HG03378 (cell line): ENCODE measurements at regions not wholly inside any gene's neighbourhood (a gene's known extent, or its start where the extent isn't known, plus 50 kb on each side); places are given as distances from the start of the nearest gene placed in this dataset.

Experiments used
- ATAC-seq: cut with Tn5 transposase; IDR thresholded peaks from one replicate; pipeline ENCODE4 v1.9.1; 2021; ENCODE audit warnings: mild to moderate bottlenecking, moderate library complexity; ENCODE audit not compliant: unreplicated experiment

DNA sequence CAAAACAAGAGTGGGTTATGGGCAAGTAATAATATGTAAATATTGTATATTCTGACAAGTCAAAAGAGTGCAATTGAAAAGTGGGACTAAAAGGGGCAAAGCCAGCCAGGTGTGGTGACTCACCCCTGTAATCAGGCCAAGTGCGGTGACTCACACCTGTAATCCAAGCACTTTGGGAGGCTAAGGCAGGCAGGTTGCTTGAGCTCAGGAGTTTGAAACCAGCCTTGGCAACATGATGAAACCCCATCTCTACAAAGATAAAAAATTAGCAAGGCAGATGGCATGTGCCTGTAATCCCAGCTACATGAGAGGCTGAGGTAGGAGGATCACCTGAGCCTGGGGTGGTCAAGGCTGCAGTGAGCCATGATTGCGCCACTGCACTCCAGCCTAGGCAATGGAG lies 304.0 kb downstream of the HHIPL2 start:
- no peak for ATAC-seq

DNA sequence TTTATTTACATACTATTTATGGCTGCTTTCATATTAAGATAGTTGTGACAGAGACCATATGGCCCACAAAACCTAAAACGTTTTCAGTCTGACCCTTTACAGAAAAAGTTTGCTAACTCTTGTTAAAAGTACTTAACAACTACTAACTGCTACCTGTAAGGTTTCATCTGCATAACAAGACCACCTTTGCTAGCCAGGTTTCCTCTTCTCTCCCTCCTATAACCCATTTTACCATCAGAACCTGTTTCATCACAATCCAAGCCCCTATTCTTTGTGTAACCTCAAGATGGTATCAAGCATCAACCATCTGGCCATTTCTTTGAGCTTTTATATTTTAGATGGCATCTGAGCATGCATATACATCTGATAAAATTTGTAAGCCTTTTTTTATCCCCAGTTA lies 305.4 kb downstream of the HHIPL2 start:
- no peak for ATAC-seq

DNA sequence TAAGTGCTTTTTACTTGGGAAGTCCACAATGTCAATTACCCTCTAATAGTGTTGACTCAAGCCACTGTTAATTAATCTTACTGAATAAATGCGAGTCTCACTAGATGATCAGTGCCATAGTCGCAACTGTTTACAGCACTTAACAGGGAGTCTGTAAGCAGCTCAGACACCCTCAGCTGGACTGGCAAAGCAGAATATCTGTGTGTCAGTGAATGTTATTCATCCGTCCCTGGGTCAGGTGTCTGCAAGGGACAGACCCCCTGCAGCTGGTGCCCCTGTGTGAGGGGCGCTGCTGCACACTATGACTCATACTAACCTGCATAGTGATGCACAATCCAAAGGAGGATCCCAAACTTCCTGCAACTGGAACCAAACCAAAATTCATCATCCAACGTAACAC lies 306.5 kb downstream of the HHIPL2 start:
- ATAC-seq, result no peak

DNA sequence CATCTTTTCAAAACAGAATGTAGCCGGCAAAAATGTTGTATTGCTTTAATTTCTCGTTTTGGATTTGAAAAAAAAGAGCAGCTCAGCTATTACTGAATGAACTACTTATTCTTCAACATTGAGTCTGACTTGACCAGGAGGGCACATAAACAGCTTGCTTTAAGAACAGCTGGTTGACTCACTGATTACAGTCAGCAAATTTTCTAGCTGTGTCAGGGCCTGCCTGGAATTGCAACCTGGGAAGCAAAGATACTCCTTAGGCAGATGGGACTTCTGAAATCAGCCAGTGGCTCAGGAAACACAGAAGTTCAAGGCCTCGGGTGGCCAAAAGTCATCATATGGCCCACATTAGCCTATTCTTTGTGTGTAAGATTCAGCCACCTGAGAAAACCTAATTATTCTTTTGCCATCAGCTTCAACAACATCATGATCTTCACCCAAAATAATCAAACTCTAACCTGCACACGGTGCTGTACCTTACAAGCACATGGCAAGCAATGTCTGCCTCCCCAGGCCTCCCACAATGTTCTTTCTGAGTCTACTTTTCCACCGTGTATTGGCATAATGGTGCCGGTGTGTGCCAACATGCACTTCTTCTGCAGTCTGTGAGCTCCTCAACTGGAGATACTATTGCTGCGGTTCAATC lies 307.2 kb downstream of the HHIPL2 start:
- no peak for ATAC-seq

DNA sequence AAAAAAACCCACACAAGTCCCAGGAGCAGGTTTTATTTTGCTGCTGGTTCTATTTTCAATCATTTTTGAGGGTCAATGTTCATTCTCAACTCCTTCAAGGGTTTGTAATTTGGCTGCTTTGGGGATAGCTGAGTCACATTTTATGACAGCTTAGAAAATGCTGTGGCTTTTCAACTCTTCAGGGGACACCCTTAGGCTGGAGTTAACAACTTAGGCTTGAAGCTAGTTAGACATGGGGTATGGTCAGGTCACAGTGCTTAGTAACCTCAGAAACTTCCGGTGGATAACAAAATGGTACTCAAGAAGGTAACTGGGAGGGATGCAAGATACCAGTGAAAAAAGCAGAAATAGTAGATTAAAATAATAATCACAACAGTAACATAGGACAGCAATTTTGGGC lies 308.8 kb downstream of the HHIPL2 start:
- ATAC-seq, result no peak

DNA sequence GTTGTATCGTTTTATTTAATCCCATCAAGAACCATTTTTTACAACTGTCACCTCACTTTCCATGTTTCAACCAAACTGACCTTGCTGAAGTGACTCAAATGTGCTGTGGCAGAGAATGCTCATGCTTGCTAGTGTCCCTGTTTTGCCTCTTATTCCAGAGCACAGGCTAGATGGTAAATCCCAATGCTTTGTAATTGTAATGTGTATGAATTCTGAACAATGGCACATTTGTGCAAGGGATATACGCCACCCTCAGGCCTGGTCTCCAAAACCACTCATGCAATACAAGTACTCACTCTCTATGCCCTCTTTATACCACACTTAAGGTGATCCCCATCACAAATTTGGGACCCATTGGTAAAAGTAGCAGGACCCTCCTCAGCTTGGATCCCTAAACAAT lies 313.6 kb downstream of the HHIPL2 start:
- ATAC-seq, result no peak

DNA sequence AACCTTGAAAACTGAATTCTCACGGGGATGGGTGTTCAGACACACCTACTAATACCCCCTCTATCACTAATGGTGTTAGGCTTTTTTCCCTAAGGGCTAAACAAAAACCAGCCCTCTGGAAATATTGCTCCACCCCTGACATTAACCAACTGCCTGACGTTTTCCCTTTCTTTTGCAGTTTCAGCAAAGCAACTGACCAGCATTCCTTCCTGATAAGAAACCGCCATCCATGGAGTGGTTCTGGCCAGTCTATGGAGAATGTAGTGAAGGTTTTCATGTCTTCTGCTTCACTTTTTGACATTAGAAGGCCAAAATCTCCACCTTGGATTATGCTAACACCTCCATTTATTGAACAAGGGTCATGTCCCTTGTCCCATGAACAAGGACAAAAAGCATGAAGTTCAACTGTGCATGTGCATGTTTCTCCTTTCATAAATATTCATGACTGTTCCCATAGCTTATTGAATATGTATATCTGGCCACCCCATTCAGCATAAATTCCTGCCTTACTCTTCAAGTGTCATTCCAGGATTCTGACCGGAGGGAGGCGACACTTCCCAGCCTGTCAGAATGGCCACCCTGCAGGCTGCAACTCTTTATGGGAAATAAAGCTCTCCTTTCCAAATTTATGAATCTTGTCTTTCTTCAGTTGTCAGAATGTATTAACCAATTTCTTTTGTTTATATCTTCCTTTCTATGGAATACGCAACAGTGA lies 314.3 kb downstream of the HHIPL2 start:
- ATAC-seq, result no peak

DNA sequence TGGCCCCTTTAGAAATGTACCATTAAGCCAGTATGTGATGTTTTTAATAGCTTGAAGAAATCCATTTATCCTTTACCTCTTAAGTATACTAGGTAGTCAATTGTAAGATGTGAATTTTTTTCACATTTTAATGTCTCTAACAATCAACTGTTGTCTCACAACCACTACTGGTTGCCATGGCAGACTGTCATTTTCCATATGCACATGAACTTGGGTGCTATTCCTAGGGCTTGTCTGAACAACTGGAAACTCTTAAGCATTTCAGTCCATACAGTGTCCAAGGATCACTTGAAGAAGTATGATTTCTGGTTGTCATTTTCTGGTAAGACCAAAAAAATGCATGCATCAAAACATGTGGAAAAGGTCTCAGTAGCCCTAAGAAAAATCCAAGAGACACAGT lies 315.1 kb downstream of the HHIPL2 start:
- no peak for ATAC-seq

DNA sequence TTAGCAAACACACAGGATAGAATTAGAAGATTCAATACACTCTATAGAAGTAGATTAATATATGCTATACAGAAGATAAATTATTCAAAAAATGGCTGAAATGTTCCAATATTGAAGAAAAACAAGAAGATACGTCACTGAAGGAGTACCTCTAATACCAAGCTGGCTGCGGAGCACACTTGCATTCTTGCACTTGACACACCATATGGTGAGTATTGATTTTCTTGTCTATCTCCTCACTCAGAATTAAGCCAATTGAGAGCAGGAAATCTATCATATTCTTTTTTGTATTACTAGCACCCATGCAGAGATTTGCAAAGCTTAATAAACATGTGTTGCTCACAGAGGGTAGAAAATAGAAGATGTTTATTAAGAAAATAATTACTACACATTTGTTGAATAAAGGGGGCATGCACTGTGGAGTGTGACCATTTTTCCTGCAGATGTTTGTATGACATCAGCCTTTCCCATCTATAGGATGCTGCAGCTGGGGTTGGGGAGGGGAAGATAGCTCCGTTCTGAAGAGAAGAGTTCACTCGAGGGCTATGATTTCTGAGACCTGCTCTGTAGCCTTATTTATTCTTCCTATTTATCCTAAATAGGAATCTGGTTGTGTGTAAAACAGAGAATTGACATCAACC lies 318.1 kb downstream of the HHIPL2 start:
- ATAC-seq, result no peak

DNA sequence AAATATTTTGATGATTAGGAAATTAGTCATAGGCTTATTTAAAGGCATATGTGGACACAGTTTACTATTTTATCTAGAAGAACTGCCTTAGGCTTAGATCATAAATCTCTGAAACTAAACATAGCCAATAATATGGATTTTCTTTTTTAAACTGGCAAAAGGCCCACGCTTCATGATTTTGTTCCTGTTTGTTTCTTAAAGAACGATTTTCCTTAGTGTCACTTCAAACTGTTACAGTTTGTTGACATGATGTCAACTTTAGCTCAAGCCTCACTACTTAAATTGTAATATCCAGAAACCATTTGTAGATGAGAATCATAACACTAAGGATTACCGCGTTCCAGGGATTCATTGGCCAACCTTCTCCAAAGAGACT lies 322.6 kb downstream of the HHIPL2 start:
- no peak for ATAC-seq

DNA sequence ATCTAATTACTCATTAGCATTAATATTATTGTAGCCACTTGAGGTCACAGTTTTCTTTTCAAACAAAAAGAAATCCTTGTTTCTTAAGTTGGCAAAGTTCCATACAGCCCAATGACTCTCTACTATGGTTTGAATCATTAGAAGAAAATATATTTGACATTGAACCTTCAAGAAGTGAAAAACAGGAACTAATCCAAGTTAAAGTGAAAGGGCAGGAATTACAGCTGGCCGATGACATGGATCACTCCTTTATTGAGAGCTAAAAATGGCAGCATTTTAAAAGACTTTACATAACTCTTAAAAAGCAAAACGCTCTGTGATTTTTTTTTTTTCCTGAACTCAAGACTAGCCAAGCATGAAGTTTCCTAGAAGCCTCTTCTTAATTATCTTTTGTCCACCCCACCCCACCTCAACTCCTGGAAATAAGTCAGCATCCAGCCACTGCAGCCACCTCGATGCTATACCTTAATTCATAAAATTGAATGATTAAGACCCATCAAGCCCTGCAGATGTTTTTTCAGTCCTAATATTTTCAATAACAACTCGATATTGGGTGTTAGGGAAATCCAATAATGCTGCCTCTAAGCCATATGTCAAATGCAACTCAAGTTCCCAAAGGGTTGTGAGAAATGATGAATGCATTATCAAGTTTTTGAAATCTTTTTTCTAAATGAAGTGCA lies 323.1 kb downstream of the HHIPL2 start:
- ATAC-seq, result no peak

DNA sequence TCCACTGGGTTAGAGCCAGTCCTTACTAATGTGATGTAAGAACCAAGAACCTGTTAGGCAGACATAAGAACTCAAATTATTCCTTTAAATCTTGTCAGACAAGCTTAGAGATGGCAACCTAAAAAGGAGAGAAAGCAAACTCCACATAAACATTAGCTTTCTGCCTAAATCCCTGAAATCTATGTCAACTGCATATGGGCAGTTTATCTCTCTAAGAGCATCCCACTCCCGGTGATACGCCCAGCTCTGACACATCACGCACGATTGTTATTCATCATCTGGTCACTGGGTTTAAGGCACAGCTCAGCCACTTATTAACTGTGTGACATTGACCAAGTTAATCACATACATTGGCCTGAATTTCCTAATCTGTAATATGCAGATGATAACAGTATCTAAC lies 323.7 kb downstream of the HHIPL2 start:
- no peak for ATAC-seq

DNA sequence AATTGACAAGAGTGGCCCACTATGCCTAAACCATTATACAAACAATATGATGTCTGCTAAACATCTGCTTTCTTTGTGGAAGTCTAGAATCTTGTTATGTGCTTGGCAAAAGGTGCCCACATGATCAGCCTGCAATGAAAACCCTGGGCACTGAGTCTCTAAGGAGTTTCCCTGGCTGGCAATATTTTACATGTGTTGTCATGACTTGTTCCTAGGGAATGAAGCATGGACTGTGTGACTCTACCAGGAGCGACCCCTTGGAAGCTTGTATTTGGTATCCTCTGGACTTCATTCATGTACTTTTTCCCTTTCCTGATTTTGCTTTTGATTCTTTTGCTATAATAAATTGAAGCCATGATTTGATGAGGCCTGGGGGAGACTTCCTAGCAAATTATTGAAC lies 324.9 kb downstream of the HHIPL2 start:
- no peak for ATAC-seq

DNA sequence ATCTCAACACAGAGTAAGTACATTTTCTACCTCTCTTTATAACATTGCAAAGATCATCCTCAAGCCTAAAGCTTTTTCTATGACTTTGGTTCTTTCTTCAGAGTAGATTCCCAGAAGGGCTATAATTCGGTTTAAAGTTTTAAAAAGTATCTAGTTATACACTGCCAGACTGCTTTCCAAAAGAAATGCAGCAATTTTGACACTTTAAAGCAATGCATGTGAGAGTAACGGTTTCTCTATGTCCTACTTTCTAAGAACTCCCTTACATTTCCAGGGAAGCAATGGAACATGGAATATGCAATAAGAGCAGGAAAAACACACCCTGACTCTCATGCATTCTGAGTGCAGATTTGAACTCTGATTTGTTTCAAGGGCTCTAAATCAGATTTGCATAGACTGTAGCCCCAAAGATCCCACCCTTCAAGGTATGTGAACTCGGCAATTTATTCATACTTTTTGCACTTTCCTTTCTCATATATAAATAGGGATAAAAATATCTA lies 331.6 kb downstream of the HHIPL2 start:
- ATAC-seq, result no peak

DNA sequence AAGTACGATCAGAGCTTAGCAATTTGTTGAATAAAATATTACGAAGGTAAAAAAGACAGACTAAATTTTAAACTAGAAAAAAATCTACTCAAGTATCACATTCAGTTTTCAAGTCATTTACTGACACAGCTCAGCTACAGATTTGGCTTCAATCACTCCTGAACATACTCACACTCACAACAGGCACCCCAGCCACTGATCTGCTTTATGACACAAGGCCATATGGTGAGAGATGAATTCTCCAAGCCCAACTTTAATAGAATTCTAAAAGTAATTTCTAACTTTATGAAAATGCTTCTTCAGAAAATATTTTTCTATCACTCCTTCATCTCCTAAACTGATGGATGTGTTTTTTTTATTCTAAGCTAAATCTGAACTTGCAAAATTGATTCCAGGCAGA lies 337.1 kb downstream of the HHIPL2 start:
- ATAC-seq, result no peak

DNA sequence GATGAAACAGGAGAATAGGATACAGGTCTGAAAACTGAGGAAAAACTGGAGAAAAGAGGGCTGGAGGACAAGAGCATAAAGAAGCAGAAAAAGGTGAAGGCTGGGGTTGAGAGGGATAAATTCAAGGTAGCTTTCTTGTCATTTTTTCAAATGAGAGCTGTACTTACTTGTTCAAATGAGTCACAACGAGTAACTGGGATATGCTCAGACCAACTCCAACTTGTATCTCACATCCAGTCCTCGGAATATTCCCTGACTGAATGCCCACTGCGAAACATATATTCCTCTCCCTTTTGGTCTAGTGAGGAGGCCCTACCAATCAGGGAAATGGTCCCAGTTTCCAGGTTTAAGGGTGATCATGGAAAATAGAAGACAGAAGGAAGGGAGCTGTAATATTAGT lies 343.4 kb downstream of the HHIPL2 start:
- ATAC-seq, result no peak

DNA sequence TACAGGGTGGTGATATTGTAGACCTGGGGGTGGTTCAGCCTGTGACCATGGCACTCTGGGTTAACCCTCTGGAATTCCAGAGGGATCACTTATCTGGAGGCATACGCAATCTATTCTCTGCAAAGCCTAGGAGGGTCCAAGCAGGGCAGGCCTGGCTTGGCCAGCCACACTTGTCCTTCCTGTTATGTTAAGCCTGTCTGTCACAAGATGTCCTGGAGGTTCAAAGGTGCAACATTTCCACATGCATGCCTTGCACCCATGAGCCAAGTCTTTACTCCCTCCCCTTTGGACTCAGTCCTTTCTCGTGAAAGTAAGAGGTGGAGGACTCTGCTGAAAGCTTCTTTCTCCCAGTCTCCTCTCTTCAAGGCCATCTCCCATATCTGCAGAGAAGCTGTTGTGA lies 345.1 kb downstream of the HHIPL2 start:
- no peak for ATAC-seq

DNA sequence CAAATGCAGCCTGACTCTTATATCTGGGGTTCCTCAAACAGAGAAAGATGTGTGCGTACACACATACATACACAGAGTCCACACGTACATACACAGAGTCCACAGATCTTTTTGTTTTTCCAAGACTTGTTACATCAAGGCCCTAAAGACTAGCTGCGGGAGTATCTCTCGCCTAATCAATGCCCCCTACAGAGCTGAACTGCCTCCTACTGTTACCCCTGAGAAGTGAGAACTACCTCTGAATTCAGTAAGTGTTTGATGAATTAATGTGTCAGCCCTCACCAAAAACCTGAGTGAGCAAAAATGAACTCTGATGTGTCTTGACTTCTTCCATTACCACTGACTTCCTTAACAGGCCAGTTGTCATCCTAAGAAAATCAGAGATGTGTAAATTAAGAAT lies 351.2 kb downstream of the HHIPL2 start:
- no peak for ATAC-seq

DNA sequence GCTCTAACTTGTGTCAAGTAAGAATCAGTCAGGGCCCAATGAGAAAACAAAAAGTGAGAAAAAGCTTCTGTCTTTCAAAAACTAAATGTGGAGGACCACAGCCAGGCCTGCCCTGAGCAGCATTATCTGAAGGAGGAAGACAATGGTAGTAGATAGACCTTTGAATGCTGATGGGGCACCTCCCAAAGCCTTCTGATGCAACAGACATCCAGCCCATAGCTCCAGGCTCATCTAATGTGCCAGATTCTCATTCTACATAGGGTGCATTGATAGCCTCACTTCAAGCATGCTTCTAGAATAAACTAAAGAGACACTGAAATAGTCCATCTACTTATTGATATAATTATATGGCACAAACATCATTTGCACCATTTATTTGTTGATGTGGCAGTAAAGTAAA lies 351.6 kb downstream of the HHIPL2 start:
- no peak for ATAC-seq

DNA sequence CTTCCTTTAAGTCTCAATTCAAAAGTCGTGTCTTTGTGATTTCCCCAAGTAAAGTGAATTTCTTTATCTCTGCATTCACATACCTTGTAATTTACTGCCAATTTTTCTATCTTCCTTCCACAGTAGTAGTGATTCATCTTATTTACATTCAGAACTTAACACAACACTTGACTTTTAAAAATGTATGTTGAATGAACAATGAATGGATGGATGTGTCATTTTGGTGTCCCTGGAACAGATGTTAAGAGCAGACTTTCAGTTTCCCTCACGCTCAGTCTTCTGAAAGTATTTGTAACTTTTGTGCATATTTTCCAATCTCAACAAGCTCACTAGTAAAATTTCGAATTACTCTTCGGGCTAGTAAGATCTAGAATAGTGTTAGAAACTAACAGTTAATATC lies 352.0 kb downstream of the HHIPL2 start:
- ATAC-seq, result no peak

DNA sequence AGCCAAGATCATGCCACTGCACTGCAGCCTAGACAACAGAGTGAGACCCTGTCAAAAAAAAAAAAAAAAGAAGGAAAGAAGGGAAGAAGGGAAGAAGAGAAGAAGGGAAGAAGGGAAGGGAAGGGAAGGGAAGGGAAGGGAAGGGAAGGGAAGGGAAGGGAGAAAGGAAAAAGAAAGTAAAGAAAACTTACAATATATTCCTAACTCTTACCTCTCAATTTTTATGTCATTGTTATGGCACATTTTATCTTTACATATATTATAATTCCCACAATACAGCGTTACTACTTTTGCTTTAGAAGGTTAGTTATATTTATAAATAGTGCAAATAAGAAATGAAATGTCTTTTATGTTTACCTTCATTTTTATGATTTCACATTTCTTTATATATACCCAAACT lies 358.7 kb downstream of the HHIPL2 start:
- ATAC-seq, result no peak
